Prostate gland (tissue), 2 donors: ENCODE measurements at regions not wholly inside any gene's neighbourhood (a gene's known extent, or its start where the extent isn't known, plus 50 kb on each side); places are given as distances from the start of the nearest gene placed in this dataset.

ENCODE experiments used
- CTCF ChIP-seq, 4 experiments: fragments of 200-600 bp in 2 of 4; fragments of 450-650 bp in 2 of 4; sonication (generic) in 2 of 4; IDR thresholded peaks; 1 replicate in 3 of 4; 2 replicates in 1 of 4; pipeline ENCODE4 v1.5.1; 2016 to 2019; ENCODE audit warnings: antibody characterized with exemption in 4 of 4, mild to moderate bottlenecking in 2 of 4, moderate library complexity in 2 of 4
- POLR2A ChIP-seq: fragments of 450-650 bp; IDR thresholded peaks from one replicate; pipeline ENCODE4 v1.6.1; 2016; ENCODE audit warnings: antibody characterized with exemption, mild to moderate bottlenecking
- POLR2AphosphoS5 ChIP-seq: sonication (generic); formaldehyde crosslinking; IDR thresholded peaks from one replicate; pipeline ENCODE4 v1.6.1; 2017; ENCODE audit warnings: antibody characterized with exemption

DNA sequence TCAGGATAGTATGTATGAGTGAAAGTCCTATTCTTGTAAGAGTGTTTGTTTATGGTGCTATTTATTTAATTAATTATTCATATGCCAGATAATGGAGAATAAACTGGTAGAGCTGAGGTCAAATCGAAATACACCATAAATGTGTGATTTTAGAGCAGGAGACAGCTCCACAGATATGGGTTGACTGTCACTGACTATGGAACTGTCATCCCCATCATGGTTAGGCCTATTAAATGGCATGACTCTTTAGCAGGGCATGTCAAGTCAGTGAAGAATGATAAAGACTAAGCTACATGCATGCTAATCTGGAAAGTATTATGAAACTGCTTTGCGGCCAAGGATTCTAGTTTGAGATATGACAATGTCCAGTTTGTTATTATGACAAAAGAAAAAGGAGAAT, 658.6 kb downstream of the ISL1 start:
- no peak for TF ChIP-seq POLR2A
- no peak for TF ChIP-seq CTCF (IDR thresholded peaks at IDR 0.05)
- no peak for TF ChIP-seq POLR2AphosphoS5
